Stimulated activated naive CD8-positive, alpha-beta T cell treated with anti-CD3 and anti-CD28 coated beads, Interleukin-15, amount 100 ng/mL, for 72 hours (primary cell): ENCODE measurements at regions not wholly inside any gene's neighbourhood (a gene's known extent, or its start where the extent isn't known, plus 50 kb on each side); places are given as distances from the start of the nearest gene placed in this dataset.

Experiments
- ATAC-seq: fragments of 150-1000 bp; cut with Tn5 transposase; 2 replicates; pipeline ENCODE4 v1.10.0; 2021; ENCODE audit warnings: mild to moderate bottlenecking, moderate library complexity
- DNase-seq, 2 donors: peaks; one replicate each; pipeline ENCODE4 v3.0.0; 2021 to 2022
- H3K27ac Mint-ChIP-seq, 2 donors: one replicate each; pipeline ENCODE4 v1.8.0; 2022; ENCODE audit warnings: mild to moderate bottlenecking in 2 of 2, mixed read lengths in 2 of 2, moderate library complexity in 2 of 2
- H3K27me3 Mint-ChIP-seq: one replicate; pipeline ENCODE4 v1.8.0; 2022; ENCODE audit warnings: mixed read lengths
- H3K4me1 Mint-ChIP-seq: one replicate; pipeline ENCODE4 v1.8.0; 2022; ENCODE audit warnings: mild to moderate bottlenecking, mixed read lengths
- H3K4me3 Mint-ChIP-seq, 2 donors: one replicate each; pipeline ENCODE4 v1.8.0; 2022; ENCODE audit warnings: mild to moderate bottlenecking in 2 of 2, mixed read lengths in 2 of 2, moderate library complexity in 1 of 2
- H3K9me3 Mint-ChIP-seq, 2 donors: one replicate each; pipeline ENCODE4 v1.8.0; 2022; ENCODE audit warnings: mixed read lengths in 2 of 2

- Mint-ChIP-seq H3K9me3 (no peaks in the 10 kb centered on the region), H3K27me3 (no peaks in the 10 kb centered on the region), H3K4me1 (no peaks in the 10 kb centered on the region), H3K4me3 (no peak overlapping the region), H3K27ac (no peak overlapping the region)
- ATAC-seq = no peak
- no peak for DNase-seq
These were observed 250.7 kb downstream of the TBC1D4 start for GRCh38 chr13:75231235-75231634.

DNA sequence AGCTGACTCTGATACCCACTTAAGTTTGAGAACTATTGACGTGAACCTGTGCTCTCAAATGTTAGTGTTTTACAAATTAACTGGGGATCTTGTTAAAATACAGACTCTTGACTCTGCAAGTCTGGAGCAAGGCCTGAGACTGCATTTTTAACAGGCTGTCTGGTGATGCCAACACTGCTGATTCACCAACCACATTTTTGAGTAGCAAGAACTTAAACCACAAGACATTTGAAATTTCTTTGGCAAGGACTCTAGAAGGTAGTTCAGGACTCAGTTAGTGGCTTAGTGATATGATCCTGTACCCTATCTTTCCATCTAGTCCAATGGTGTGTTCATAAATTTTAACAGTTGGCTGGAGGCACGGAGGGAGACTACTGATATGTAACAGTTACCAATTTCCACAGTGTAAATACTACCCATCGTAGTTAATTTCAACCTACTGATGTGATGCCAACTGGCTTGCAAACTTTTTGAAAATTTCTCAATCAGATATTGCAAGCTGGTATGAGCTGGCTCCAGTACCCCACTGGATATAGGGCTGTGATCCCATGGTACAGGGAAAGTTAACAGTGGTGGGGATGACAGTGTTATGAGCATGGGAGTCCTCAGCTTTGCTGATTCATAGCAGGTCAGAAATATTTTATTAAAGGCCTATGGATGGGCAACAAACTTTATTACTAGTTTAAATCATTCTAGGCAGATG, 255.1 kb downstream of the TBC1D4 start:
- Mint-ChIP-seq H3K4me3 (no peak overlapping the region), H3K9me3 (no peaks in the 10 kb centered on the region), H3K4me1 (no peaks in the 10 kb centered on the region), H3K27ac (no peak overlapping the region), H3K27me3 (peaks cover 9% of the 10 kb centered on the region)
- ATAC-seq = peak; percentile 41
- no peak for DNase-seq

DNA sequence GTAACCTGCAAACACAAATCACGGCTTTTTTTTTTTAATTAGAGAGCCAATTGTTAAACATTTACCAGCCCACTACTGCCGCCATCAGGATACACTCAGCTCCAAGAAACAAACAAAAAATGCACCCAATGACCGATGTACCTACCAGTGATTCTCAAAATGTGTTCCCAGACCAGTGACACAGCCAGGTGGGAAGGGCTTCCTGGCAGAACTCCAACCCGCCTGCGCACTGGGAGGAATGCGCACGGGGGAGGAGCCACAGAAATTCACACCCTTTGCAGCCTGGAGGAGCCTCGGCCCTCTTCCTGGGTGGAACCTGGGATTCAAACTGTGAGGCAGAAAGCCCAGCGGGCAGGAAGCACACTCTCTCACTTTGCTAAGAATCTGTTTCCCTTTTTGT, 255.9 kb downstream of the TBC1D4 start:
- Mint-ChIP-seq H3K27ac (no peak overlapping the region), H3K4me3 (no peak overlapping the region), H3K9me3 (no peaks in the 10 kb centered on the region), H3K27me3 (peaks cover 12% of the 10 kb centered on the region), H3K4me1 (no peaks in the 10 kb centered on the region)
- ATAC-seq = no peak
- DNase-seq = no peak

DNA sequence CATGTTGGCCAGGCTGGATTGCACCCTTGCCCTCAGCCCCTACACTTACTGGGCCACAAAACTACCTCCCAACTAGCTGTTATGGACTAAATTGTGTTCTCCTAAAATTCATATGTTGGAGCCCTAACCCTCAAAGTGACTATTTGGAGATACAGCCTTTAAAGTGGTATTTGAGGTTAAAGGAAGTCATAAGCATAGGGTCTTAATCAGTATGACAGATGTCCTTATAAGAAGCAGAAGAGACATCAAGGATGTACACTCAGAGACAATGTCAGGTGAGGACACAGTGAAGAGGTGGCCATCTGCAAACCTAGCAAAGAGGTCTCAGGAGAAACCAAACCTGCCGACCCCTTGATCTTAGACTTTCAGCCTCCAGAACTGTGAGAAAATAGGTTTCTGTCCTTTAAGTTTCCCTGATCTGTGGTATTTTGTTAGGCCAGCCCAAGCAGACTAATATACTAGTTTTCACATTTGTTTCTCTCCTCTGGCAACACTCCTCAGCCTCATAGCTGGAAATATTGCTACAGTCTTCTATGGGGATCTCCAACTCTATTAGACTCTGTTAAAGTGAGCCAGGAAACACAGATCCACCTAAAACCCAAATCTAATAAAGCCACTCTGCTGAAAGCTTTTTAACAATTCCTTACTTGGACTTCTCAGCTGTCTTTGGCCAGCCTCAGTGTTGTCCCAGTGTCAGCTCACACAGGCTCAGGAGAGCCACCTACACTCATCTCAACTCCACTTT, 256.5 kb downstream of the TBC1D4 start:
- H3K4me1 Mint-ChIP-seq = no peaks in the 10 kb centered on the region
- H3K27ac Mint-ChIP-seq = no peak overlapping the region
- no peak overlapping the region for H3K4me3 Mint-ChIP-seq
- no peak for DNase-seq
- H3K27me3 Mint-ChIP-seq = peaks cover 18% of the 10 kb centered on the region
- no peaks in the 10 kb centered on the region for H3K9me3 Mint-ChIP-seq
- ATAC-seq = no peak

DNA sequence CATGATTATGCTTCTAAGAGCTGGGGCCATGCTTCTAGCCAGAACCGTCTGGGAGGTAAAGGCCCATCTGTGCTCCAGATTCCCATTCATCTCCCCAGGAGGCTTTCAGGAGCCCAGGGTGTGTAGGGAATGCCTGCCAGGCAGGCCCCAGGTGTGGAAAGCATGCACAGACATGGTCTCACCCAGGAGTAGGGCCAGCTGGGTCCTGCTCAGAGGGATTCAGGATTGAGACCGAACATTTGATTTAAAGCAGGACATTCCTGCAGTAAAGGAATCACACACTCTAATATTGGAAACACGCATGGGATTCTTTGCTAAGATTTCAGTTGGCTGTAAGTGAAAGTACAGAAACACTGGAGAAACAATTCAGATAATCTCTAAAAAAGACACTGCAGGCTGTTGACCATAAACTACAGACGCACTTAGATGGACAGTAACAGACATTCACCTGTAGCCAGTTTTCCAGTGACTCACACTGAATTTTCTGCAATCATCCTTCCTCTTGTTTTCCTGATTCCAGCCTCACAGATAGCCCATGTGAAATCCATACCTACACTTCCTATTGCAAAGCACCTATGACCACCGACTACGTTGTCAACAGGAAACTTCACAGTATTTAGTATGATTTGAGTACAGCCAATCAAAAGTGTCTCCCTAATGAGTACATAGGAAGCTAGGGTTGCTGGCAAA, 257.8 kb downstream of the TBC1D4 start:
- ATAC-seq (no peak), DNase-seq (no peak)

GRCh38 chr13:75222031-75222430, 259.9 kb downstream of the TBC1D4 start:
- peaks cover 45% of the 10 kb centered on the region for H3K27me3 Mint-ChIP-seq
- no peaks in the 10 kb centered on the region for H3K9me3 Mint-ChIP-seq
- peaks cover 8% of the 10 kb centered on the region for H3K4me1 Mint-ChIP-seq
- no peak overlapping the region for H3K27ac Mint-ChIP-seq
- no peak for DNase-seq
- no peak for ATAC-seq
- no peak overlapping the region for H3K4me3 Mint-ChIP-seq

More for the DNA sequence above, 257.8 kb downstream of the TBC1D4 start:
- H3K4me1 Mint-ChIP-seq = peaks cover 8% of the 10 kb centered on the region
- peaks cover 29% of the 10 kb centered on the region for H3K27me3 Mint-ChIP-seq
- H3K4me3 Mint-ChIP-seq = no peak overlapping the region
- H3K27ac Mint-ChIP-seq = no peak overlapping the region
- H3K9me3 Mint-ChIP-seq = no peaks in the 10 kb centered on the region

DNA sequence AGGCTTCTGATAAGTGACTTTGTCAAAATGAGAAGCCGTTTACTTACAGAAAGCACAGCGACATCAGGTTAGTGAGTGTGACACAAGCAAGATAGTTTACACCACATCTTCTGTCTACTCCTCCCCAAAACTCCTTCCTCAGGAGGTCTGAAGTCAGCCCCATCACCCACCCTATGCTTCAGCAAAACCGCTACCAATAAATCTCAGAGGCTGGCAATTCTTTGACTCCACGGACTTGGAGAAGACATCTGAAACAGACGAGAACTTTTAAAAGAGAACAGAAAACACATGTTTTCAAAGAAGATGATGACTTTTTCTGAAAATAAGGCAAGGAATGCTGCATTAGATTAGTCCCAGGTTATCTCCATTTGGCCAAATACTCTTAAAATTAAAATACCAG, 261.1 kb downstream of the TBC1D4 start:
- H3K4me1 Mint-ChIP-seq = peaks cover 8% of the 10 kb centered on the region

GRCh38 chr13:75220238-75220542, 261.8 kb downstream of the TBC1D4 start:
- Mint-ChIP-seq H3K27me3 (peaks cover 49% of the 10 kb centered on the region), H3K4me1 (peaks cover 8% of the 10 kb centered on the region), H3K27ac (no peak overlapping the region), H3K9me3 (no peaks in the 10 kb centered on the region), H3K4me3 (peak overlapping the region in 1 of 2 donors; percentile 70)
- DNase-seq = no peak
- no peak for ATAC-seq

More for the DNA sequence above, 261.1 kb downstream of the TBC1D4 start:
- Mint-ChIP-seq H3K9me3 (no peaks in the 10 kb centered on the region), H3K4me3 (no peak overlapping the region), H3K27me3 (peaks cover 49% of the 10 kb centered on the region), H3K27ac (no peak overlapping the region)
- ATAC-seq = no peak
- no peak for DNase-seq

DNA sequence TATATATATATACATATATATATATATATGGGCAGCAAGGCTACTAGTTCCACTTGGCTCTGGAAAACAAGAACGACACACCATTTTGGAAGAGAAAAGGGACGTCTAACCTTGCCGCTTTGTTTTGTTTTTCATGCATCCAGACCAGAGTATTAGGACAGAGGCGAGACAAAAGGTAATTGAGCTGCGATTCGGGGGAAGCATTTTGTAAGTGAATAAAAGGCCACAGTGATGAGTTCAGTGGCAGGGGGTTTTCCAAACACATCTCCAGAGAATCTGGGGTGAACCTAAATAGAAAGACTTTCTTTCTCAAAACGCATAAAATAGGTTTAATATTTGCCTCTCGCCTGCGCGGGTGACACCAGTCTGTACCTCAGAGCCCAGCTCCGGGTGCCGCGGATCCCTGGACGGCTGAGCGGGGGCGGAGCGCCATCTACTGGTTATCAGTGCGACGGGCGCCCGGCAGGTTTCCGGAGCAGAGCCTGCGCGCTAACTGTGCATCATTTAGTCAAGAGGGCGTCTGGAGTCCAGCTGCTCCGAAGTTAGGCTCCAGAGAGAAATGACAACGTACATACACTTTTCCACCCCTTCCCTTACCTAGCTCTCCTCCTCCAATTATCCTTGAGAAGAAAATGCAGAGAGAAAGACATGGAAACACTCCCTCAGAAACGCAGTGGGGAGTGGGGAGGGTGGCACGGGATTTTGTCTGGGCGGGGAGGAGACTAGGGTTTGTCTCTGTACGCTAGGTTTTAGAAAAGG, 262.3 kb downstream of the TBC1D4 start:
- Mint-ChIP-seq H3K4me3 (peak overlapping the region; percentile 40 to 70), H3K4me1 (peaks cover 8% of the 10 kb centered on the region), H3K27me3 (peaks cover 49% of the 10 kb centered on the region), H3K27ac (peak overlapping the region in 1 of 2 donors; percentile 64), H3K9me3 (no peaks in the 10 kb centered on the region)
- peak; percentile 81 to 85 for DNase-seq
- peak; percentile 96 for ATAC-seq

DNA sequence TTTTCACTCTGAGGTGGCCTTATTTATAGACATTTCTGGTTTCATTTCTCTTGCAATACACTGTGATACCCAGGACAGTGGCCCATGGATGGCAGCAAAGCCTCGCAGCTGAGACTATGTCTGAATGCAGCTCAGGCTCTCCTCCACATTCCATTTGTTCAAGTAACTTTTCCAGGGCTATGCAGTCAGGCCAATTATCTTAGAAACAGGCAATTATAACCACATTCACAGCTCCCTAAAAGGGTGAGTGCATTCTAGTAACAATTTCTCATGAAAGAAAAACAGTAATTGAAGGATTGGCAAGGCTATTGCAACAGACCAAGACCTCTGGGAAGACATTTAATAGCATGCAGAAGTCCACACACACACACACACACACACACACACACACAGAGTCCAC, 264.0 kb downstream of the TBC1D4 start:
- no peak overlapping the region for H3K4me3 Mint-ChIP-seq

GRCh38 chr13:75216038-75216437, 265.9 kb downstream of the TBC1D4 start:
- DNase-seq (no peak), ATAC-seq (no peak)
- Mint-ChIP-seq H3K9me3 (no peaks in the 10 kb centered on the region), H3K27me3 (peaks cover 37% of the 10 kb centered on the region), H3K4me1 (peaks cover 8% of the 10 kb centered on the region), H3K4me3 (no peak overlapping the region), H3K27ac (no peak overlapping the region)

More for the DNA sequence above, 264.0 kb downstream of the TBC1D4 start:
- H3K27ac Mint-ChIP-seq = no peak overlapping the region
- no peak for DNase-seq
- no peaks in the 10 kb centered on the region for H3K9me3 Mint-ChIP-seq
- peaks cover 49% of the 10 kb centered on the region for H3K27me3 Mint-ChIP-seq
- H3K4me1 Mint-ChIP-seq = peaks cover 8% of the 10 kb centered on the region
- no peak for ATAC-seq

DNA sequence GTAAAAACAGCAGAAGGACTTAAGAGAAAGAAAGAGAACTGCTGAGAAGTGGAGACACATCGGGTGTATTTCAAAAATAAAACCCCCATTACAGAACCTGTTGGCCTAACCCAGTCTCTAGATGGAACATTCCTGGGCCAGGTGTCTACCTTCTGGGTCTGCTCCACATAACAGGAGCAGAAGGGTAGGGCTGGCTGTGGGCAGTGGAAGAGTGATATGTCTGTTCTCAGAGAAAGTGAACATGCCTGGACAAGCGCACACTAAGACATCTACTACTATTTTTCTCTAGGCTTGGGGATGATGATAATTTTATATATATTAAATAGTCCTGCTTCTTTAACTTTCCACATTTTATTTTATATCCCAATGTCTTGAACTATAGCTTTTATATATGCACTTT, 267.1 kb downstream of the TBC1D4 start:
- peaks cover 0 to 3% of the 10 kb centered on the region in 2 donors for H3K9me3 Mint-ChIP-seq
- no peak for ATAC-seq
- H3K4me3 Mint-ChIP-seq = no peak overlapping the region
- H3K4me1 Mint-ChIP-seq = peaks cover 5% of the 10 kb centered on the region
- DNase-seq = no peak
- H3K27me3 Mint-ChIP-seq = peaks cover 25% of the 10 kb centered on the region
- H3K27ac Mint-ChIP-seq = peak overlapping the region in 1 of 2 donors; percentile 50

DNA sequence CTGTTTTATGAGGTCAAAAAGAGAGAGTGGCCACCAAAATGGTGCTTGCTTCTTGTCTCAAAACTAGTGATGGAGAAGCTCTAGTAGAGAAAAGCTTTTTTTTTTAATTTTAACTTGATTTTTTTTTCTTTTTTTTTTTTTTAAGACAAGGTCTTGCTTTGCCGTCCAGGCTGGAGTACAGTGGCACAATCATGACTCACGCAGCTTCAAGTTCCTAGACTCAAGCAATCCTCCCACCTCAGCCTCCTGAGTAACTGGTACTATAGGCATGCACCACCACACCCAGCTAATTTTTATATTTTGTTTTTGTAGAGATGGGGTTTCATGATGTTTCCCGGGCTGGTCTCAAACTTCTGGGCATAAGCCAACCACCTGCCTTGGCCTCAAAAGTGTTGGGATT, 279.0 kb downstream of the TBC1D4 start:
- no peaks in the 10 kb centered on the region for H3K4me1 Mint-ChIP-seq
- no peak overlapping the region for H3K4me3 Mint-ChIP-seq
- DNase-seq = no peak
- H3K27me3 Mint-ChIP-seq = peaks cover 25% of the 10 kb centered on the region
- no peak for ATAC-seq
- no peak overlapping the region for H3K27ac Mint-ChIP-seq
- H3K9me3 Mint-ChIP-seq = peaks cover 9 to 11% of the 10 kb centered on the region in 2 donors

GRCh38 chr13:75197803-75198202, 284.2 kb downstream of the TBC1D4 start:
- no peak overlapping the region for H3K27ac Mint-ChIP-seq
- peaks cover 44% of the 10 kb centered on the region for H3K27me3 Mint-ChIP-seq
- H3K9me3 Mint-ChIP-seq = no peaks in the 10 kb centered on the region
- no peak for DNase-seq
- no peak for ATAC-seq
- H3K4me1 Mint-ChIP-seq = no peaks in the 10 kb centered on the region
- no peak overlapping the region for H3K4me3 Mint-ChIP-seq

DNA sequence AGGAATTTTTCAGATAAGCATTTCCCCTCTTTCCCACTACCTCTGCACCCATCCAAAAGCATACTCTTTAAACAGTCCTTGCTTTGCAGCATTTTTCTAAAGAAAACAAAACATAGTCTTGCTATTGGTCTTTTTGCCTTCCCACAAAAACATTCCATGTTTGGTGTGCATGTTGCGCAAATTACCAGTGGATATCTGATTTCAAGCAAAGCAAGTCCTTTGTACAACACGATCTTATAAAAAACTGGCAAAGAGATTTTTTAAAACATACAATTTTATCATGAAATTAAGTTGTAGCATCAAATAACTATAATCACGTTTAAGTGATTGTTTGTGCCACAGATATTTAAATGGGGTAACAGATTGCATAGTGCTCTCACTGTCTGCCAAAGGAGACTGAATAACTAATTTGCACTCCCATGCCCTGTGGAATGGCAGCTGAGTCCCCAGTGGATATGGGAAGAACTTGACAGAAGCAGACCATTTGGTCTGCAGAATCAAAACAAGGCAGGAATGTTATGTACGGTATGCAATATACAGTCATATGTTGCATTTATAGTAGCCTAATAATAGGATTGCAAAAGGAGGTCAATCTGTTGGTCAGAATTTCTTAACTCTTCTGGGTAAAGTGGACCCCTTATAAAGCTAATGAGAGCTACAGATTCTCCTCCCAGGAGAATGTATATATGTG, 285.7 kb downstream of the TBC1D4 start:
- no peak for ATAC-seq
- Mint-ChIP-seq H3K4me1 (no peaks in the 10 kb centered on the region), H3K27me3 (peaks cover 42% of the 10 kb centered on the region), H3K4me3 (no peak overlapping the region), H3K9me3 (no peaks in the 10 kb centered on the region), H3K27ac (no peak overlapping the region)
- DNase-seq = no peak
